HepG2 (cell line): ENCODE measurements at regions not wholly inside any gene's neighbourhood (a gene's known extent, or its start where the extent isn't known, plus 50 kb on each side); places are given as distances from the start of the nearest gene placed in this dataset.

Experiments
- ATAC-seq: fragments of 200-7000 bp; cut with Tn5 transposase; 3 replicates; pipeline ENCODE4 v1.9.1; 2020; ENCODE audit warnings: mild to moderate bottlenecking, moderate library complexity
- BruUV-seq: library from RNA; stranded (reverse); fragments of 400-500 nt; replicated peaks from 2 replicates; lab custom pipeline; 2021; lab: Mats Ljungman, UMichigan
- CTCF ChIA-PET: fragments of 300-600 bp; formaldehyde crosslinking; extraction: SDS; loops from one replicate; lab custom pipeline; 2021; ENCODE audit warnings: low total read pairs, inconsistent platforms, low intra/inter-chr PET ratio; lab: Yijun Ruan, JAX
- POLR2A ChIA-PET: fragments of 350-600 bp; sonication (Branson Sonifier 250); formaldehyde crosslinking; loops from one replicate; lab custom pipeline; 2020; ENCODE audit warnings: antibody characterized with exemption, inconsistent platforms; lab: Yijun Ruan, JAX
- DNase-seq: peaks from one replicate; pipeline ENCODE4 v3.0.0-alpha.2; 2015; ENCODE audit warnings: low spot score
- FAIRE-seq: peaks from 3 replicates; lab custom pipeline; 2011; peaks lifted over from hg19 to GRCh38; lab: Jason Lieb, UNC
- H2AFZ ChIP-seq: one replicate; pipeline ENCODE4 v1.6.1; 2011; ENCODE audit warnings: low read length, inconsistent platforms
- H3K27ac ChIP-seq: fragments of 300-600 bp; 3 replicates; pipeline ENCODE4 v1.8.0; 2011; ENCODE audit warnings: mixed run types, mild to moderate bottlenecking, mixed read lengths, low read length, inconsistent platforms; ENCODE audit not compliant: insufficient read depth; ENCODE audit errors: extremely low read length
- H3K27me3 ChIP-seq, 2 experiments: fragments of 200-600 bp in 1 of 2; 2 replicates in 1 of 2; 3 replicates in 1 of 2; pipeline versions ENCODE4 v1.6.0 to v1.8.0; 2011; ENCODE audit warnings: low read length in 2 of 2, mild to moderate bottlenecking in 2 of 2, moderate library complexity in 2 of 2, inconsistent platforms in 1 of 2; ENCODE audit not compliant: insufficient read depth in 2 of 2, control insufficient read depth in 1 of 2
- H3K36me3 ChIP-seq, 2 experiments: fragments of 200-600 bp in 1 of 2; replicated peaks in 1 of 2; 2 replicates in 1 of 2; 3 replicates in 1 of 2; pipeline versions ENCODE4 v1.5.1 to v1.8.0; 2011; ENCODE audit warnings: low read length in 2 of 2, inconsistent platforms in 1 of 2; ENCODE audit not compliant: insufficient read depth in 2 of 2, control insufficient read depth in 1 of 2
- H3K4me1 ChIP-seq: 2 replicates; pipeline ENCODE4 v1.5.1; 2012; ENCODE audit warnings: low read length, inconsistent platforms; ENCODE audit not compliant: insufficient read depth
- H3K4me2 ChIP-seq: 2 replicates; pipeline ENCODE4 v1.6.0; 2011; ENCODE audit warnings: low read depth, low read length, inconsistent platforms
- H3K4me3 ChIP-seq, 3 experiments: fragments of 200-600 bp in 1 of 3; sonication (generic), shearing (Covaris generic) in 1 of 3; replicated peaks in 1 of 3; 2 replicates each; pipeline ENCODE4 v1.5.1; 2011 to 2016; ENCODE audit warnings: low read length in 3 of 3, inconsistent platforms in 2 of 3, low read depth in 2 of 3, mild to moderate bottlenecking in 2 of 3, control low read depth in 1 of 3, mixed read lengths in 1 of 3; ENCODE audit not compliant: insufficient read depth in 1 of 3
- H3K79me2 ChIP-seq: one replicate; pipeline ENCODE4 v1.6.1; 2011; ENCODE audit warnings: low read length, inconsistent platforms; ENCODE audit not compliant: insufficient read depth
- H3K9ac ChIP-seq: 2 replicates; pipeline ENCODE4 v1.6.0; 2011; ENCODE audit warnings: mild to moderate bottlenecking, low read depth, low read length, inconsistent platforms; ENCODE audit not compliant: insufficient read depth
- H3K9me3 ChIP-seq: 2 replicates; pipeline ENCODE4 v1.5.1; 2012; ENCODE audit warnings: mild to moderate bottlenecking, low read length
- H4K20me1 ChIP-seq: 2 replicates; pipeline ENCODE4 v1.6.0; 2011; ENCODE audit warnings: inconsistent platforms, mild to moderate bottlenecking, low read length, moderate library complexity; ENCODE audit not compliant: insufficient read depth
- GABPA ChIP-seq, 2 experiments: IDR thresholded peaks; 2 replicates each; pipeline ENCODE4 v1.6.1; 2011 to 2016; ENCODE audit warnings: low read depth in 2 of 2, low read length in 1 of 2, missing biosample characterization in 1 of 2, missing genetic modification characterization in 1 of 2
- HMG20B ChIP-seq: conservative IDR thresholded peaks from 2 replicates; pipeline ENCODE4 v1.6.1; 2016; ENCODE audit warnings: missing genetic modification reagents, missing compliant biosample characterization
- MED13 ChIP-seq: sonication (generic); formaldehyde crosslinking; IDR thresholded peaks from 2 replicates; pipeline ENCODE4 v1.5.0; 2020; ENCODE audit warnings: missing genetic modification reagents
- MEIS2 ChIP-seq: sonication (generic); formaldehyde crosslinking; IDR thresholded peaks from 2 replicates; pipeline ENCODE4 v1.9.0; 2021; ENCODE audit warnings: mild to moderate bottlenecking, missing genetic modification reagents
- PHF21A ChIP-seq: sonication (generic); formaldehyde crosslinking; IDR thresholded peaks from 2 replicates; pipeline ENCODE4 v1.5.0; 2020; ENCODE audit warnings: mild to moderate bottlenecking, missing genetic modification reagents
- ZNF614 ChIP-seq: IDR thresholded peaks from 2 replicates; pipeline ENCODE4 v1.6.1; 2018; ENCODE audit warnings: missing biosample characterization, missing genetic modification reagents, inconsistent platforms, borderline replicate concordance
- ZNF775 ChIP-seq: sonication (generic); formaldehyde crosslinking; IDR thresholded peaks from 2 replicates; pipeline ENCODE4 v1.4.0; 2020; ENCODE audit warnings: missing genetic modification reagents, mild to moderate bottlenecking, moderate library complexity, borderline replicate concordance
- WGBS: methylation state at CpG from one replicate; pipeline ENCODE4 v1.1.6; 2017; ENCODE audit warnings: low lambda C conversion rate; 5-methylcytosine and 5-hydroxymethylcytosine counted together
- in situ Hi-C: cut with HindIII; loops from 2 replicates; pipeline ENCODE4 v1.10.0; 2017; ENCODE audit warnings: low pct_unique_long_range_greater_than_20kb; ENCODE audit not compliant: extremely low pct_ligation_motif_present
- intact Hi-C: fragments of 100-400 bp; cut with micrococcal nuclease; formaldehyde crosslinking; loops from one replicate; pipeline ENCODE4 v1.10.0; 2022; ENCODE audit not compliant: unreplicated experiment
- TF ChIP-seq, protein P1 (sequence below): sonication (generic); formaldehyde crosslinking; IDR thresholded peaks from 2 replicates; pipeline ENCODE4 v1.5.1; 2020; ENCODE audit warnings: missing genetic modification reagents, mild to moderate bottlenecking, borderline replicate concordance
- TF ChIP-seq, protein P2 (sequence below): sonication (generic); formaldehyde crosslinking; IDR thresholded peaks from 2 replicates; pipeline ENCODE4 v1.8.0; 2022; ENCODE audit warnings: low read depth, missing genetic modification reagents
- TF ChIP-seq, protein P3 (sequence below): sonication (generic); formaldehyde crosslinking; IDR thresholded peaks from 2 replicates; pipeline ENCODE4 v1.8.1; 2023; ENCODE audit warnings: missing genetic modification reagents, inconsistent platforms, borderline replicate concordance
- TF ChIP-seq, protein P4 (sequence below): sonication (generic); formaldehyde crosslinking; IDR thresholded peaks from 2 replicates; pipeline ENCODE4 v1.5.1; 2020; ENCODE audit warnings: mild to moderate bottlenecking, missing genetic modification reagents, borderline replicate concordance

- intact Hi-C loops (no loop called here), in situ Hi-C loops (no loop called here)
- FAIRE-seq (no peak), ATAC-seq (no peak), DNase-seq (no peak)
- no peaks in the 10 kb centered on the region for H4K20me1 ChIP-seq
- no TSS peak for BruUV-seq
- no peaks in the 10 kb centered on the region for H3K36me3 ChIP-seq
- H3K4me2 ChIP-seq, result no peak overlapping the region
- no peak overlapping the region for H3K4me3 ChIP-seq
- no peaks in the 10 kb centered on the region for H3K4me1 ChIP-seq
- ChIA-PET CTCF (no interaction called here), POLR2A (no interaction called here)
- H3K27ac ChIP-seq, result no peak overlapping the region
- no peaks in the 10 kb centered on the region for H3K79me2 ChIP-seq
- TF ChIP-seq, protein P1, sequence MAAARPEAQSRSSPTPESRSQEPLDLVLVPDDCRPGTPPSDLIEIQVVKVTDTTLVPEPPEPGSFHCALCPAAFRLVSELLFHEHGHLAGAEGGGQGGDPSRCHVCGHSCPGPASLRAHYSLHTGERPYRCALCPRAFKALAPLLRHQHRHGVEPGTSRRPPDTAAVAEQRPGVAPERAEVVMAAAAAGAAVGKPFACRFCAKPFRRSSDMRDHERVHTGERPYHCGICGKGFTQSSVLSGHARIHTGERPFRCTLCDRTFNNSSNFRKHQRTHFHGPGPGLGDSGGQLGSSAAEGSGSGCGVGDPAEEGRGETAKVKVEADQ (CRISPR knock-in tag), result no peak
- TF ChIP-seq, protein P2, sequence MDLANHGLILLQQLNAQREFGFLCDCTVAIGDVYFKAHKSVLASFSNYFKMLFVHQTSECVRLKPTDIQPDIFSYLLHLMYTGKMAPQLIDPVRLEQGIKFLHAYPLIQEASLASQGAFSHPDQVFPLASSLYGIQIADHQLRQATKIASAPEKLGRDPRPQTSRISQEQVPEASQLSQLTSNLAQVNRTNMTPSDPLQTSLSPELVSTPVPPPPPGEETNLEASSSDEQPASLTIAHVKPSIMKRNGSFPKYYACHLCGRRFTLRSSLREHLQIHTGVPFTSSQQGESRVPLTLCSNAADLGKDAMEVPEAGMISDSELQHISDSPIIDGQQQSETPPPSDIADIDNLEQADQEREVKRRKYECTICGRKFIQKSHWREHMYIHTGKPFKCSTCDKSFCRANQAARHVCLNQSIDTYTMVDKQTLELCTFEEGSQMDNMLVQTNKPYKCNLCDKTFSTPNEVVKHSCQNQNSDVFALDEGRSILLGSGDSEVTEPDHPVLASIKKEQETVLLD (CRISPR knock-in tag), result no peak
- TF ChIP-seq ZNF614, result no peak
- no peak for TF ChIP-seq ZNF775 (CRISPR knock-in tag)
- no peak for TF ChIP-seq GABPA (IDR thresholded peaks at IDR 0.05; ENCODE audit: low read depth, low read length)
- TF ChIP-seq GABPA (CRISPR knock-in tag; IDR thresholded peaks at IDR 0.05; ENCODE audit: low read depth), result no peak
- TF ChIP-seq HMG20B (CRISPR knock-in tag), result no peak
- TF ChIP-seq MEIS2 (CRISPR knock-in tag), result no peak
- TF ChIP-seq, protein P3, sequence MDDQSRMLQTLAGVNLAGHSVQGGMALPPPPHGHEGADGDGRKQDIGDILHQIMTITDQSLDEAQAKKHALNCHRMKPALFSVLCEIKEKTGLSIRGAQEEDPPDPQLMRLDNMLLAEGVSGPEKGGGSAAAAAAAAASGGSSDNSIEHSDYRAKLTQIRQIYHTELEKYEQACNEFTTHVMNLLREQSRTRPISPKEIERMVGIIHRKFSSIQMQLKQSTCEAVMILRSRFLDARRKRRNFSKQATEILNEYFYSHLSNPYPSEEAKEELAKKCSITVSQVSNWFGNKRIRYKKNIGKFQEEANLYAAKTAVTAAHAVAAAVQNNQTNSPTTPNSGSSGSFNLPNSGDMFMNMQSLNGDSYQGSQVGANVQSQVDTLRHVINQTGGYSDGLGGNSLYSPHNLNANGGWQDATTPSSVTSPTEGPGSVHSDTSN (CRISPR knock-in tag), result no peak
- TF ChIP-seq PHF21A (CRISPR knock-in tag), result no peak
- no peak for TF ChIP-seq MED13 (CRISPR knock-in tag)
- TF ChIP-seq, protein P4, sequence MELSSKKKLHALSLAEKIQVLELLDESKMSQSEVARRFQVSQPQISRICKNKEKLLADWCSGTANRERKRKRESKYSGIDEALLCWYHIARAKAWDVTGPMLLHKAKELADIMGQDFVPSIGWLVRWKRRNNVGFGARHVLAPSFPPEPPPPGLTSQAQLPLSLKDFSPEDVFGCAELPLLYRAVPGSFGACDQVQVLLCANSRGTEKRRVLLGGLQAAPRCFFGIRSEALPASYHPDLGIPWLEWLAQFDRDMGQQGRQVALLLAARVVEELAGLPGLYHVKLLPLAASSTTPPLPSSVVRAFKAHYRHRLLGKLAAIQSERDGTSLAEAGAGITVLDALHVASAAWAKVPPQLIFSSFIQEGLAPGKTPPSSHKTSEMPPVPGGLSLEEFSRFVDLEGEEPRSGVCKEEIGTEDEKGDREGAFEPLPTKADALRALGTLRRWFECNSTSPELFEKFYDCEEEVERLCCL (CRISPR knock-in tag), result no peak
- no peaks in the 10 kb centered on the region for H3K9me3 ChIP-seq
- no peaks in the 10 kb centered on the region for H3K27me3 ChIP-seq
- H2AFZ ChIP-seq, result no peak overlapping the region
- no peak overlapping the region for H3K9ac ChIP-seq
- 2% methylated on average over 3 of the region's 3 CpGs for WGBS
These were observed 174.9 kb downstream of the TMEM161B start for GRCh38 chr5:88093765-88094164.
